ENCODE measurements at regions not wholly inside any gene's neighbourhood (a gene's known extent, or its start where the extent isn't known, plus 50 kb on each side); places are given as distances from the start of the nearest gene placed in this dataset.
"Not testable (repeated sequence)": the region's sequence is repeated elsewhere in the genome, so short reads cannot be mapped to it uniquely, and the experiment has no call there.

GRCh38 chrX:16067886-16068515 is 55.4 kb upstream of the GRPR start:
- no peak for TF ChIP-seq CTCF (IDR thresholded peaks at IDR 0.05; ENCODE audit: low read depth, low read length)
- ChIA-PET CTCF (no interaction called here), POLR2A (no interaction called here)
- Histone ChIP-seq H3K27me3 (ENCODE audit: control insufficient read depth, insufficient read depth, low read length) (no peaks in the 10 kb centered on the region), H3K27ac (ENCODE audit: low read depth, low read length) (no peak overlapping the region), H3K4me3 (ENCODE audit: low read depth, low read length) (no peak overlapping the region), H3K9me3 (ENCODE audit: control insufficient read depth, insufficient read depth, low read length) (no peaks in the 10 kb centered on the region)
- no peak for DNase-seq (ENCODE audit: low read depth, low spot score)

GRCh38 chrX:16063921-16064320 is 59.4 kb upstream of the GRPR start:
- Histone ChIP-seq H3K4me3 (ENCODE audit: low read depth, low read length) (no peak overlapping the region), H3K27me3 (ENCODE audit: control insufficient read depth, insufficient read depth, low read length) (no peaks in the 10 kb centered on the region), H3K27ac (ENCODE audit: low read depth, low read length) (no peak overlapping the region), H3K9me3 (ENCODE audit: control insufficient read depth, insufficient read depth, low read length) (no peaks in the 10 kb centered on the region)
- no peak for DNase-seq (ENCODE audit: low read depth, low spot score)
- POLR2A ChIA-PET, result no interaction called here
- CTCF ChIA-PET, result no interaction called here
- TF ChIP-seq CTCF (IDR thresholded peaks at IDR 0.05; ENCODE audit: low read depth, low read length), result no peak

GRCh38 chrX:16063141-16063540 is 60.2 kb upstream of the GRPR start:
- no peaks in the 10 kb centered on the region for H3K27me3 ChIP-seq (ENCODE audit: control insufficient read depth, insufficient read depth, low read length)
- no peaks in the 10 kb centered on the region for H3K9me3 ChIP-seq (ENCODE audit: control insufficient read depth, insufficient read depth, low read length)
- no peak overlapping the region for H3K4me3 ChIP-seq (ENCODE audit: low read depth, low read length)
- ChIA-PET CTCF (no interaction called here), POLR2A (no interaction called here)
- DNase-seq (ENCODE audit: low read depth, low spot score), result no peak
- TF ChIP-seq CTCF (IDR thresholded peaks at IDR 0.05; ENCODE audit: low read depth, low read length), result no peak
- no peak overlapping the region for H3K27ac ChIP-seq (ENCODE audit: low read depth, low read length)

- Histone ChIP-seq H3K27ac (ENCODE audit: low read depth, low read length) (no peak overlapping the region), H3K4me3 (ENCODE audit: low read depth, low read length) (no peak overlapping the region), H3K9me3 (ENCODE audit: control insufficient read depth, insufficient read depth, low read length) (no peaks in the 10 kb centered on the region), H3K27me3 (ENCODE audit: control insufficient read depth, insufficient read depth, low read length) (no peaks in the 10 kb centered on the region)
- no peak for DNase-seq (ENCODE audit: low read depth, low spot score)
- ChIA-PET CTCF (no interaction called here), POLR2A (no interaction called here)
- no peak for TF ChIP-seq CTCF (IDR thresholded peaks at IDR 0.05; ENCODE audit: low read depth, low read length)
Observed at GRCh38 chrX:16061296-16061695, 62.1 kb upstream of the GRPR start.

GRCh38 chrX:16060252-16060651 is 63.1 kb upstream of the GRPR start:
- Histone ChIP-seq H3K4me3 (ENCODE audit: low read depth, low read length) (no peak overlapping the region), H3K27ac (ENCODE audit: low read depth, low read length) (no peak overlapping the region), H3K27me3 (ENCODE audit: control insufficient read depth, insufficient read depth, low read length) (no peaks in the 10 kb centered on the region), H3K9me3 (ENCODE audit: control insufficient read depth, insufficient read depth, low read length) (no peaks in the 10 kb centered on the region)
- ChIA-PET POLR2A (no interaction called here), CTCF (no interaction called here)
- no peak for DNase-seq (ENCODE audit: low read depth, low spot score)
- TF ChIP-seq CTCF (IDR thresholded peaks at IDR 0.05; ENCODE audit: low read depth, low read length), result no peak

- POLR2A ChIA-PET; CTCF ChIA-PET; H3K27me3 ChIP-seq (ENCODE audit: control insufficient read depth, insufficient read depth, low read length): not testable (repeated sequence)
Observed at GRCh38 chrX:16049126-16049525, 74.2 kb upstream of the GRPR start.

More at GRCh38 chrX:16049126-16049525, 74.2 kb upstream of the GRPR start:
- H3K27ac ChIP-seq (ENCODE audit: low read depth, low read length); H3K9me3 ChIP-seq (ENCODE audit: control insufficient read depth, insufficient read depth, low read length); H3K4me3 ChIP-seq (ENCODE audit: low read depth, low read length); DNase-seq (ENCODE audit: low read depth, low spot score): not testable (repeated sequence)

All from AG04450 (cell line).